Lung (tissue), 11 donors: ENCODE measurements at regions not wholly inside any gene's neighbourhood (a gene's known extent, or its start where the extent isn't known, plus 50 kb on each side); places are given as distances from the start of the nearest gene placed in this dataset.

Source experiments
- ATAC-seq: fragments of 200-7000 bp; cut with Tn5 transposase; one replicate; pipeline ENCODE4 v1.9.1; 2020; ENCODE audit warnings: moderate number of reproducible peaks; ENCODE audit not compliant: insufficient read depth, low FRiP score
- DNase-seq, 3 donors: peaks; one replicate each; pipeline ENCODE4 v3.0.0-alpha.2; 2013 to 2017
- H3K27ac ChIP-seq, 2 donors: one replicate each; pipeline ENCODE4 v1.5.1; 2013; ENCODE audit warnings: mild to moderate bottlenecking in 2 of 2, moderate library complexity in 2 of 2, control low read depth in 1 of 2, inconsistent platforms in 1 of 2, low read depth in 1 of 2, low read length in 1 of 2
- H3K27me3 ChIP-seq, 3 donors: one replicate each; pipeline ENCODE4 v1.5.1; 2013; ENCODE audit warnings: low read length in 2 of 3; ENCODE audit not compliant: control insufficient read depth in 3 of 3, insufficient read depth in 3 of 3
- H3K36me3 ChIP-seq, 4 donors: one replicate each; pipeline ENCODE4 v1.5.1; 2013; ENCODE audit warnings: low read length in 4 of 4, mild to moderate bottlenecking in 1 of 4, moderate library complexity in 1 of 4; ENCODE audit not compliant: control insufficient read depth in 4 of 4, insufficient read depth in 4 of 4
- H3K4me1 ChIP-seq, 5 donors: one replicate each; pipeline ENCODE4 v1.5.1; 2013; ENCODE audit warnings: low read length in 5 of 5, mild to moderate bottlenecking in 2 of 5, moderate library complexity in 1 of 5; ENCODE audit not compliant: control insufficient read depth in 5 of 5, insufficient read depth in 5 of 5
- H3K4me3 ChIP-seq: one replicate; pipeline ENCODE4 v1.5.1; 2013; ENCODE audit warnings: mild to moderate bottlenecking, control low read depth, moderate library complexity
- H3K9ac ChIP-seq, 2 donors: one replicate each; pipeline ENCODE4 v1.5.1; 2013; ENCODE audit warnings: low read length in 2 of 2, control low read depth in 1 of 2; ENCODE audit not compliant: insufficient read depth in 1 of 2
- H3K9me3 ChIP-seq, 4 donors: one replicate each; pipeline ENCODE4 v1.5.1; 2013; ENCODE audit warnings: low read length in 3 of 4, mild to moderate bottlenecking in 1 of 4, moderate library complexity in 1 of 4; ENCODE audit not compliant: control insufficient read depth in 4 of 4, insufficient read depth in 3 of 4
- WGBS, 2 donors: extraction: QIAGEN DNeasy Blood & Tissue Kit; methylation state at CpG; one replicate each; pipeline ENCODE4 v1.1.7; 2013; 5-methylcytosine and 5-hydroxymethylcytosine counted together
- TF ChIP-seq, protein P1 (sequence below): IDR thresholded peaks from 2 replicates; pipeline ENCODE4 v1.5.1; 2012; ENCODE audit warnings: mild to moderate bottlenecking; ENCODE audit errors: control extremely low read depth, extremely low read depth
- donor health status: control.
- donor health status: control.
- donor health status: Bipolar disorder and iron deficiency.
- donor health status: healthy.
- donor health status: DM: yes; HTN: yes; CAD: no.

DNA sequence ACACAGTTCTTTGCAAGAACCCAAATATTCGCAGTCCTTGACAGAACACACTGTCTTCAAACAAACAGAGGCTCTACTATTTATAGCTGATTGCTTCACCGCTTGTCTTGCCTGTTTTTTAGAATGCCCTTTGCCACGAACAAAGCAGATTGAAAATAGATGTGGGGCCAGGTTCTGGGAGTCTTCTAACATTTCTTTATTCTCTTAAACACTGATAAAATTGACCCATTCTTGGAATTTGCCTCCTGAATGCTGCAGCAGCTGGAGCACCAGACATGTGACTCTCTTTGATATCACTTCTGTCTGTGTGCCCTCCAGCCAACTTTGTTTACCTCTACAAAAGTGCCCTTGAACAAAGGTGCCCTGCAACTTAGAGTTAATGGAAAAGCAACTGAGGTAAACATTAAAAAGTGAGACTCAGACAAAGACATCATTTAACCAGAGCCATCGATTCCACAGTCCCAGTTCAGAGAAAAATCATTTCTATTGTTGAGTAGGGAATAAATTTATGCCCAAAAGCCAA, 64.2 kb upstream of the SPP1 start:
- TF ChIP-seq, protein P1, sequence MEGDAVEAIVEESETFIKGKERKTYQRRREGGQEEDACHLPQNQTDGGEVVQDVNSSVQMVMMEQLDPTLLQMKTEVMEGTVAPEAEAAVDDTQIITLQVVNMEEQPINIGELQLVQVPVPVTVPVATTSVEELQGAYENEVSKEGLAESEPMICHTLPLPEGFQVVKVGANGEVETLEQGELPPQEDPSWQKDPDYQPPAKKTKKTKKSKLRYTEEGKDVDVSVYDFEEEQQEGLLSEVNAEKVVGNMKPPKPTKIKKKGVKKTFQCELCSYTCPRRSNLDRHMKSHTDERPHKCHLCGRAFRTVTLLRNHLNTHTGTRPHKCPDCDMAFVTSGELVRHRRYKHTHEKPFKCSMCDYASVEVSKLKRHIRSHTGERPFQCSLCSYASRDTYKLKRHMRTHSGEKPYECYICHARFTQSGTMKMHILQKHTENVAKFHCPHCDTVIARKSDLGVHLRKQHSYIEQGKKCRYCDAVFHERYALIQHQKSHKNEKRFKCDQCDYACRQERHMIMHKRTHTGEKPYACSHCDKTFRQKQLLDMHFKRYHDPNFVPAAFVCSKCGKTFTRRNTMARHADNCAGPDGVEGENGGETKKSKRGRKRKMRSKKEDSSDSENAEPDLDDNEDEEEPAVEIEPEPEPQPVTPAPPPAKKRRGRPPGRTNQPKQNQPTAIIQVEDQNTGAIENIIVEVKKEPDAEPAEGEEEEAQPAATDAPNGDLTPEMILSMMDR = no peak
- H3K36me3 ChIP-seq = no peaks in the 10 kb centered on the region
- H3K27me3 ChIP-seq = no peaks in the 10 kb centered on the region
- peak in 2 of 3 donors; percentile 16 to 35 for DNase-seq
- ATAC-seq = no peak
- no peak overlapping the region for H3K4me3 ChIP-seq
- H3K27ac ChIP-seq = no peak overlapping the region
- peaks cover 0 to 11% (median 1%) of the 10 kb centered on the region in 5 donors for H3K4me1 ChIP-seq
- no peaks in the 10 kb centered on the region for H3K9me3 ChIP-seq
- WGBS, 2 donors = 39 to 51% methylated on average over 4 of the region's 4 CpGs
- no peak overlapping the region for H3K9ac ChIP-seq

DNA sequence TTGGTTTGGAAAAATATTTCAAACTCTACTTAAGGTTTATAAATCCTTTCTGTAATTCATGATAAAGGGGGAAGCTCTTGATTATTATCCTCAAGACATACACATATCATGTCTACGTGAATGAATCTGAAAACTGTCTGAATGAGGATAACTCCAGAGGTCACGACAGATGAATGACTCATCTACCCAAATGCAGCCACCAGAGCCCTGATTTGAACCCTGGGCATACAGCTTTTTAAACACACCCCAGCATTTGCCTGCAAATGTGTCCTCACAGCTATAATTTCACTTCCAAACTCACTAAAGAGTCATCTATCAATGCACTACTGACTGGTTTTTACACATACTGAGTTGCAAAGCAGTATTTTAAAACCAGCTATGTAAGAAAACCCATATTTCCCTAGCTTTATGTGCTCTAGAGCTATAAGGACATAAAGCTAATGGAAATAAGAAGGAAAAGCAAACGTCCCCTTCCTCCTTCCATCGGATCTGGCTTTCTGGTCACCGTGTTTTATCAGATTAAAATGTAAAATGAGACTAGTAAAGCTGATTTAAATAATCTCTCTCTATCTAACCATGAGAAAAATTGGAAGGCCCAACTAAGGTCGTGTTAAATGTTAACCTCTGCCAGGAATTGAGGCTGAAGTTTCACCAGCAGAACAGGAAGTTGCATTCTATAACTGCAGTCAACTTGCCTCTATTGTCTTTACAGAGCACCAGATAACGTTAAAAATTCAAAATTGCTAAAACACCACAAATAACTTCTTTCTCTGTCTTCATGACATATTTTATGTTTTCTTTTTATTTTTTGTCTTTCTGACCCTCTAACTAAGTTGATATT, 63.1 kb upstream of the SPP1 start:
- Histone ChIP-seq H3K9me3 (no peaks in the 10 kb centered on the region), H3K27ac (no peak overlapping the region), H3K4me3 (no peak overlapping the region), H3K9ac (no peak overlapping the region), H3K27me3 (no peaks in the 10 kb centered on the region), H3K36me3 (no peaks in the 10 kb centered on the region), H3K4me1 (peaks cover 0 to 11% (median 1%) of the 10 kb centered on the region in 5 donors)
- 50 to 52% methylated on average over 7 of the region's 7 CpGs for WGBS, 2 donors
- TF ChIP-seq, protein P1 = no peak
- DNase-seq = peak in 1 of 3 donors; percentile 12
- no peak for ATAC-seq

DNA sequence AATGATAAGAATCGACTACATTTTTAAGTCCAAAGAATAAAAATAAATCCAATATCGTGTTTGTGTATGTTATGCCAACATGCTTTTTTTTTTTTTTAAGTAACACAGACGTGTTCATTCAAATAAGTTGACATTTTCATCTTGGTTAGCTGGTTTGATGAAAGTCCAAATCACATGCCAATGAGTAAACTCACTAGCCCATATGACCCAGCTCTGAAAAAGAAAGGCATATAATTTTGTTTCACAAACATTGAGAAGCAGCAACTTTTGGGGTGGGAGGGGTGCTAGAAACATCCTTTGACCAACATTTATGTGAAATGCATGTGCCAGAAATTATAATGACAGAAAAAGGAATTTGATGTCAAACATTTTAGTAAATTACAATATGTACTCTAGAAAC, 61.6 kb upstream of the SPP1 start:
- WGBS, 2 donors = 80 to 96% methylated on average over 3 of the region's 3 CpGs
- Histone ChIP-seq H3K27ac (no peak overlapping the region), H3K4me1 (peaks cover 0 to 11% (median 1%) of the 10 kb centered on the region in 5 donors), H3K9me3 (no peaks in the 10 kb centered on the region), H3K4me3 (no peak overlapping the region), H3K36me3 (no peaks in the 10 kb centered on the region), H3K27me3 (no peaks in the 10 kb centered on the region), H3K9ac (no peak overlapping the region)
- ATAC-seq (no peak), DNase-seq (no peak)
- TF ChIP-seq, protein P1 = no peak
